ENCODE measurements at regions not wholly inside any gene's neighbourhood (a gene's known extent, or its start where the extent isn't known, plus 50 kb on each side); places are given as distances from the start of the nearest gene placed in this dataset.
A peak's percentile ranks its signal among the peaks of the same experiment; 100 is the strongest.

DNA sequence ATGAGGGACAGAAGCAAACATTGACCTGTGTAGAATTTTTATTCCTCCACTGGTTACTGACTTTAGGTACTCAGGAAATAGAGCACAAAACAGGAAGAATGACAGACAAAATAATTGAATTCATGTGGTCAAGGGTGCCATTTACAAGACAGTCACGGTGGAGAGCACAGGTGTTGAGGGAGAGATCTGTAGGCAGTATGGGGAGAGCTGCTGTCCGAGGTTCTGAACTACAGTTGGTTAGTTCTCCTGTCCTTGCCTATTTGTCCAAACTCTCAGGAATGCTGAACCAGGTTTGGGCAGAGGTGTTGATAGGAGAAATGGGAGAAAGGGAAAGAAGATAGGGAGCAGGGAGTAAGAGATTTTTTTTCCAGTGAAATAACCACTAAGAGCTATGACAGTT, 178.5 kb upstream of the ZBTB20 start (continued):
- TF ChIP-seq, protein P1, sequence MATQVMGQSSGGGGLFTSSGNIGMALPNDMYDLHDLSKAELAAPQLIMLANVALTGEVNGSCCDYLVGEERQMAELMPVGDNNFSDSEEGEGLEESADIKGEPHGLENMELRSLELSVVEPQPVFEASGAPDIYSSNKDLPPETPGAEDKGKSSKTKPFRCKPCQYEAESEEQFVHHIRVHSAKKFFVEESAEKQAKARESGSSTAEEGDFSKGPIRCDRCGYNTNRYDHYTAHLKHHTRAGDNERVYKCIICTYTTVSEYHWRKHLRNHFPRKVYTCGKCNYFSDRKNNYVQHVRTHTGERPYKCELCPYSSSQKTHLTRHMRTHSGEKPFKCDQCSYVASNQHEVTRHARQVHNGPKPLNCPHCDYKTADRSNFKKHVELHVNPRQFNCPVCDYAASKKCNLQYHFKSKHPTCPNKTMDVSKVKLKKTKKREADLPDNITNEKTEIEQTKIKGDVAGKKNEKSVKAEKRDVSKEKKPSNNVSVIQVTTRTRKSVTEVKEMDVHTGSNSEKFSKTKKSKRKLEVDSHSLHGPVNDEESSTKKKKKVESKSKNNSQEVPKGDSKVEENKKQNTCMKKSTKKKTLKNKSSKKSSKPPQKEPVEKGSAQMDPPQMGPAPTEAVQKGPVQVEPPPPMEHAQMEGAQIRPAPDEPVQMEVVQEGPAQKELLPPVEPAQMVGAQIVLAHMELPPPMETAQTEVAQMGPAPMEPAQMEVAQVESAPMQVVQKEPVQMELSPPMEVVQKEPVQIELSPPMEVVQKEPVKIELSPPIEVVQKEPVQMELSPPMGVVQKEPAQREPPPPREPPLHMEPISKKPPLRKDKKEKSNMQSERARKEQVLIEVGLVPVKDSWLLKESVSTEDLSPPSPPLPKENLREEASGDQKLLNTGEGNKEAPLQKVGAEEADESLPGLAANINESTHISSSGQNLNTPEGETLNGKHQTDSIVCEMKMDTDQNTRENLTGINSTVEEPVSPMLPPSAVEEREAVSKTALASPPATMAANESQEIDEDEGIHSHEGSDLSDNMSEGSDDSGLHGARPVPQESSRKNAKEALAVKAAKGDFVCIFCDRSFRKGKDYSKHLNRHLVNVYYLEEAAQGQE (IDR thresholded peaks at IDR 0.05; ENCODE audit: borderline replicate concordance in 1 of 2, low read depth in 1 of 2, low read length in 2 of 2) = peak; percentile 82 to 97
- no peak for TF ChIP-seq SOX6 (IDR thresholded peaks at IDR 0.05)
- no peak for TF ChIP-seq SOX6 (CRISPR knock-in tag; IDR thresholded peaks at IDR 0.05)
- no peak for TF ChIP-seq RFX1 (IDR thresholded peaks at IDR 0.05)

DNA sequence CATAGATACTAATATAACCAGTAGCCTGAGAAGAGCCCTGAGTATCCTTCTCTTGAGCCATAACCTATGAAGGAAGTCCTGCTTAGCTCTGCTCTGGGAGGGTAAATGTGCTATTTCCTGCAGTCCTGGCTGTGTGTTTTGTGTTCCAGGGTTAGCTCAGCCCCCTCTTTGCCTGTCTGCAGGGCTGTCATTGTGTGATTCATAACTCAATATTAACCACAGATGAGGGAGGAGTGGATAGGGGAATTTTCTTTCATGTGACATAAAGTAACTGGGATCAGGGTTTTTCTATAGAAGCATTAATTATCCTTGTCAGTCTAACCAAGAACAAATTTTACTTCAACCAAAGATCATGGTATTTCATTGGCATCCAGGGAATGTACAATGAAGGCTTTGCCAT, 183.3 kb upstream of the ZBTB20 start:
- H3K4me3 ChIP-seq (replicated peaks in 1 of 3; ENCODE audit: insufficient read depth in 1 of 3, low read depth in 2 of 3, low read length in 3 of 3) = no peak overlapping the region
- intact Hi-C loops (cut with micrococcal nuclease; ENCODE audit: unreplicated experiment) = no loop called here
- in situ Hi-C loops (cut with HindIII; ENCODE audit: extremely low pct_ligation_motif_present, low pct_unique_long_range_greater_than_20kb) = no loop called here
- no peaks in the 10 kb centered on the region for H3K79me2 ChIP-seq (ENCODE audit: insufficient read depth, low read length)
- H3K27me3 ChIP-seq (ENCODE audit: control insufficient read depth in 1 of 2, insufficient read depth in 2 of 2, low read length in 2 of 2) = no peaks in the 10 kb centered on the region
- no peak overlapping the region for H2AFZ ChIP-seq (ENCODE audit: low read length)
- no peak for FAIRE-seq
- POLR2A ChIA-PET = no interaction called here
- no peaks in the 10 kb centered on the region for H3K4me1 ChIP-seq (ENCODE audit: insufficient read depth, low read length)
- no peaks in the 10 kb centered on the region for H3K36me3 ChIP-seq (replicated peaks in 1 of 2; ENCODE audit: control insufficient read depth in 1 of 2, insufficient read depth in 2 of 2, low read length in 2 of 2)
- no peak overlapping the region for H3K4me2 ChIP-seq (ENCODE audit: low read depth, low read length)
- no peak for DNase-seq (ENCODE audit: low spot score)
- no peak overlapping the region for H3K9ac ChIP-seq (ENCODE audit: insufficient read depth, low read depth, low read length)
- no peaks in the 10 kb centered on the region for H4K20me1 ChIP-seq (ENCODE audit: insufficient read depth, low read length)
- CTCF ChIA-PET (ENCODE audit: low intra/inter-chr PET ratio, low total read pairs) = no interaction called here
- ATAC-seq = no peak
- no peak overlapping the region for H3K27ac ChIP-seq (ENCODE audit: extremely low read length, insufficient read depth, low read length)
- BruUV-seq (replicated peaks) = no TSS peak
- H3K9me3 ChIP-seq (ENCODE audit: low read length) = no peaks in the 10 kb centered on the region
- TF ChIP-seq STAT5B (CRISPR knock-in tag; IDR thresholded peaks at IDR 0.05) (no peak), MAFK (conservative IDR thresholded peaks at IDR 0.05 in 1 of 2, IDR thresholded peaks at IDR 0.05 in 1 of 2; ENCODE audit: low read length in 2 of 2) (no peak), ZNF746 (CRISPR knock-in tag; IDR thresholded peaks at IDR 0.05) (no peak), EP300 (IDR thresholded peaks at IDR 0.05; ENCODE audit: low read depth in 2 of 2, low read length in 2 of 2) (no peak), EP300 (CRISPR knock-in tag; IDR thresholded peaks at IDR 0.05; ENCODE audit: borderline replicate concordance) (no peak)
- TF ChIP-seq, protein P2, sequence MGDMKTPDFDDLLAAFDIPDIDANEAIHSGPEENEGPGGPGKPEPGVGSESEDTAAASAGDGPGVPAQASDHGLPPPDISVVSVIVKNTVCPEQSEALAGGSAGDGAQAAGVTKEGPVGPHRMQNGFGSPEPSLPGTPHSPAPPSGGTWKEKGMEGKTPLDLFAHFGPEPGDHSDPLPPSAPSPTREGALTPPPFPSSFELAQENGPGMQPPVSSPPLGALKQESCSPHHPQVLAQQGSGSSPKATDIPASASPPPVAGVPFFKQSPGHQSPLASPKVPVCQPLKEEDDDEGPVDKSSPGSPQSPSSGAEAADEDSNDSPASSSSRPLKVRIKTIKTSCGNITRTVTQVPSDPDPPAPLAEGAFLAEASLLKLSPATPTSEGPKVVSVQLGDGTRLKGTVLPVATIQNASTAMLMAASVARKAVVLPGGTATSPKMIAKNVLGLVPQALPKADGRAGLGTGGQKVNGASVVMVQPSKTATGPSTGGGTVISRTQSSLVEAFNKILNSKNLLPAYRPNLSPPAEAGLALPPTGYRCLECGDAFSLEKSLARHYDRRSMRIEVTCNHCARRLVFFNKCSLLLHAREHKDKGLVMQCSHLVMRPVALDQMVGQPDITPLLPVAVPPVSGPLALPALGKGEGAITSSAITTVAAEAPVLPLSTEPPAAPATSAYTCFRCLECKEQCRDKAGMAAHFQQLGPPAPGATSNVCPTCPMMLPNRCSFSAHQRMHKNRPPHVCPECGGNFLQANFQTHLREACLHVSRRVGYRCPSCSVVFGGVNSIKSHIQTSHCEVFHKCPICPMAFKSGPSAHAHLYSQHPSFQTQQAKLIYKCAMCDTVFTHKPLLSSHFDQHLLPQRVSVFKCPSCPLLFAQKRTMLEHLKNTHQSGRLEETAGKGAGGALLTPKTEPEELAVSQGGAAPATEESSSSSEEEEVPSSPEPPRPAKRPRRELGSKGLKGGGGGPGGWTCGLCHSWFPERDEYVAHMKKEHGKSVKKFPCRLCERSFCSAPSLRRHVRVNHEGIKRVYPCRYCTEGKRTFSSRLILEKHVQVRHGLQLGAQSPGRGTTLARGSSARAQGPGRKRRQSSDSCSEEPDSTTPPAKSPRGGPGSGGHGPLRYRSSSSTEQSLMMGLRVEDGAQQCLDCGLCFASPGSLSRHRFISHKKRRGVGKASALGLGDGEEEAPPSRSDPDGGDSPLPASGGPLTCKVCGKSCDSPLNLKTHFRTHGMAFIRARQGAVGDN (CRISPR knock-in tag; IDR thresholded peaks at IDR 0.05) = no peak
- TF ChIP-seq, protein P3, sequence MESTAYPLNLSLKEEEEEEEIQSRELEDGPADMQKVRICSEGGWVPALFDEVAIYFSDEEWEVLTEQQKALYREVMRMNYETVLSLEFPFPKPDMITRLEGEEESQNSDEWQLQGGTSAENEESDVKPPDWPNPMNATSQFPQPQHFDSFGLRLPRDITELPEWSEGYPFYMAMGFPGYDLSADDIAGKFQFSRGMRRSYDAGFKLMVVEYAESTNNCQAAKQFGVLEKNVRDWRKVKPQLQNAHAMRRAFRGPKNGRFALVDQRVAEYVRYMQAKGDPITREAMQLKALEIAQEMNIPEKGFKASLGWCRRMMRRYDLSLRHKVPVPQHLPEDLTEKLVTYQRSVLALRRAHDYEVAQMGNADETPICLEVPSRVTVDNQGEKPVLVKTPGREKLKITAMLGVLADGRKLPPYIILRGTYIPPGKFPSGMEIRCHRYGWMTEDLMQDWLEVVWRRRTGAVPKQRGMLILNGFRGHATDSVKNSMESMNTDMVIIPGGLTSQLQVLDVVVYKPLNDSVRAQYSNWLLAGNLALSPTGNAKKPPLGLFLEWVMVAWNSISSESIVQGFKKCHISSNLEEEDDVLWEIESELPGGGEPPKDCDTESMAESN (CRISPR knock-in tag; conservative IDR thresholded peaks at IDR 0.05) = no peak
- TF ChIP-seq, protein P4, sequence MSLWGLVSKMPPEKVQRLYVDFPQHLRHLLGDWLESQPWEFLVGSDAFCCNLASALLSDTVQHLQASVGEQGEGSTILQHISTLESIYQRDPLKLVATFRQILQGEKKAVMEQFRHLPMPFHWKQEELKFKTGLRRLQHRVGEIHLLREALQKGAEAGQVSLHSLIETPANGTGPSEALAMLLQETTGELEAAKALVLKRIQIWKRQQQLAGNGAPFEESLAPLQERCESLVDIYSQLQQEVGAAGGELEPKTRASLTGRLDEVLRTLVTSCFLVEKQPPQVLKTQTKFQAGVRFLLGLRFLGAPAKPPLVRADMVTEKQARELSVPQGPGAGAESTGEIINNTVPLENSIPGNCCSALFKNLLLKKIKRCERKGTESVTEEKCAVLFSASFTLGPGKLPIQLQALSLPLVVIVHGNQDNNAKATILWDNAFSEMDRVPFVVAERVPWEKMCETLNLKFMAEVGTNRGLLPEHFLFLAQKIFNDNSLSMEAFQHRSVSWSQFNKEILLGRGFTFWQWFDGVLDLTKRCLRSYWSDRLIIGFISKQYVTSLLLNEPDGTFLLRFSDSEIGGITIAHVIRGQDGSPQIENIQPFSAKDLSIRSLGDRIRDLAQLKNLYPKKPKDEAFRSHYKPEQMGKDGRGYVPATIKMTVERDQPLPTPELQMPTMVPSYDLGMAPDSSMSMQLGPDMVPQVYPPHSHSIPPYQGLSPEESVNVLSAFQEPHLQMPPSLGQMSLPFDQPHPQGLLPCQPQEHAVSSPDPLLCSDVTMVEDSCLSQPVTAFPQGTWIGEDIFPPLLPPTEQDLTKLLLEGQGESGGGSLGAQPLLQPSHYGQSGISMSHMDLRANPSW (CRISPR knock-in tag; IDR thresholded peaks at IDR 0.05; ENCODE audit: borderline replicate concordance) = no peak

Data from HepG2 (cell line).